ENCODE measurements at regions not wholly inside any gene's neighbourhood (a gene's known extent, or its start where the extent isn't known, plus 50 kb on each side); places are given as distances from the start of the nearest gene placed in this dataset.
"Not testable (repeated sequence)": the region's sequence is repeated elsewhere in the genome, so short reads cannot be mapped to it uniquely, and the experiment has no call there.

DNA sequence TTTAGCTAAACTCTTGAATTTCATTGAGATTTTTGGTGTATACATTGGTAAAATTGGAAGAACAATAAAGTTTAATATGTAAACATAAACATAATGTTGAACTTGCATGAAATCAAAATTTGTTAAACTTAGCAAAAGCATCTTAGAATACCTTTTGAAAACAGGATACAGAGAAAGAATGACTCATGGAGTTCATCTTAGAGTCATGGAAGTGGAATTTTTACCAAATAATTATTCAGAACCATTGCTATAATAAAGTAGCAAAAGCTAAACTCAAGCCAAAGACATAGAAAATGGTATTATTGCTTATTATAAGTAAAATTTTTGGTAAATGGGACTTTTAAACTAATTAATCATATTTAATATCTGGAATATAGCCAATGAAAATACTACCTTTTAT, 841.6 kb upstream of the SLC39A10 start:
- DNase-seq, result no peak
- TF ChIP-seq, protein P1, sequence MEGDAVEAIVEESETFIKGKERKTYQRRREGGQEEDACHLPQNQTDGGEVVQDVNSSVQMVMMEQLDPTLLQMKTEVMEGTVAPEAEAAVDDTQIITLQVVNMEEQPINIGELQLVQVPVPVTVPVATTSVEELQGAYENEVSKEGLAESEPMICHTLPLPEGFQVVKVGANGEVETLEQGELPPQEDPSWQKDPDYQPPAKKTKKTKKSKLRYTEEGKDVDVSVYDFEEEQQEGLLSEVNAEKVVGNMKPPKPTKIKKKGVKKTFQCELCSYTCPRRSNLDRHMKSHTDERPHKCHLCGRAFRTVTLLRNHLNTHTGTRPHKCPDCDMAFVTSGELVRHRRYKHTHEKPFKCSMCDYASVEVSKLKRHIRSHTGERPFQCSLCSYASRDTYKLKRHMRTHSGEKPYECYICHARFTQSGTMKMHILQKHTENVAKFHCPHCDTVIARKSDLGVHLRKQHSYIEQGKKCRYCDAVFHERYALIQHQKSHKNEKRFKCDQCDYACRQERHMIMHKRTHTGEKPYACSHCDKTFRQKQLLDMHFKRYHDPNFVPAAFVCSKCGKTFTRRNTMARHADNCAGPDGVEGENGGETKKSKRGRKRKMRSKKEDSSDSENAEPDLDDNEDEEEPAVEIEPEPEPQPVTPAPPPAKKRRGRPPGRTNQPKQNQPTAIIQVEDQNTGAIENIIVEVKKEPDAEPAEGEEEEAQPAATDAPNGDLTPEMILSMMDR (IDR thresholded peaks at IDR 0.05), result no peak
- TF ChIP-seq POLR2A (IDR thresholded peaks at IDR 0.05), result no peak
- Histone ChIP-seq H3K27me3 (no peaks in the 10 kb centered on the region), H3K9me3 (peaks cover 3% of the 10 kb centered on the region), H3K27ac (no peak overlapping the region), H3K4me1 (no peaks in the 10 kb centered on the region), H3K4me3 (replicated peaks in 1 of 3) (no peak overlapping the region), H3K36me3 (no peaks in the 10 kb centered on the region)
- intact Hi-C loops (cut with DNase I), result no loop called here

- Histone ChIP-seq H3K4me1 (no peaks in the 10 kb centered on the region), H3K4me3 (replicated peaks in 1 of 3) (no peak overlapping the region), H3K9me3 (no peaks in the 10 kb centered on the region), H3K36me3 (no peaks in the 10 kb centered on the region), H3K27ac (no peak overlapping the region), H3K27me3 (no peaks in the 10 kb centered on the region)
- intact Hi-C loops (cut with DNase I), result no loop called here
- TF ChIP-seq, protein P1 (IDR thresholded peaks at IDR 0.05), result no peak
- no peak for TF ChIP-seq POLR2A (IDR thresholded peaks at IDR 0.05)
- no peak for DNase-seq
- WGBS, 2 donors, result 65 to 70% methylated on average over 1 of the region's 1 CpG
These were observed 854.4 kb upstream of the SLC39A10 start for GRCh38 chr2:194802589-194802988.

- H3K27me3 ChIP-seq; DNase-seq; H3K27ac ChIP-seq; H3K4me3 ChIP-seq (replicated peaks in 1 of 3); H3K36me3 ChIP-seq; H3K4me1 ChIP-seq; H3K9me3 ChIP-seq; intact Hi-C loops (cut with DNase I): not testable (repeated sequence)
- 88 to 91% methylated on average over 2 of the region's 2 CpGs for WGBS, 2 donors
These were observed 870.0 kb upstream of the SLC39A10 start for GRCh38 chr2:194787071-194787470.

GRCh38 chr2:194771394-194771793, 885.6 kb upstream of the SLC39A10 start:
- 85 to 91% methylated on average over 2 of the region's 2 CpGs for WGBS, 2 donors
- intact Hi-C loops (cut with DNase I); H3K4me1 ChIP-seq; H3K4me3 ChIP-seq (replicated peaks in 1 of 3); DNase-seq; H3K27ac ChIP-seq; H3K9me3 ChIP-seq; H3K27me3 ChIP-seq; H3K36me3 ChIP-seq: not testable (repeated sequence)

GRCh38 chr2:194769030-194769429, 888.0 kb upstream of the SLC39A10 start:
- H3K27ac ChIP-seq, result no peak overlapping the region
- TF ChIP-seq, protein P1 (IDR thresholded peaks at IDR 0.05), result no peak
- TF ChIP-seq POLR2A (IDR thresholded peaks at IDR 0.05), result no peak
- no peaks in the 10 kb centered on the region for H3K36me3 ChIP-seq
- no peaks in the 10 kb centered on the region for H3K4me1 ChIP-seq
- H3K4me3 ChIP-seq (replicated peaks in 1 of 3), result no peak overlapping the region
- no peaks in the 10 kb centered on the region for H3K9me3 ChIP-seq
- no peaks in the 10 kb centered on the region for H3K27me3 ChIP-seq
- no peak for DNase-seq
- intact Hi-C loops (cut with DNase I), result no loop called here

GRCh38 chr2:194765723-194766122, 891.3 kb upstream of the SLC39A10 start:
- no peaks in the 10 kb centered on the region for H3K9me3 ChIP-seq
- 49 to 55% methylated on average over 3 of the region's 3 CpGs for WGBS, 2 donors
- no peak overlapping the region for H3K27ac ChIP-seq
- intact Hi-C loops (cut with DNase I), result no loop called here
- H3K27me3 ChIP-seq, result no peaks in the 10 kb centered on the region
- H3K4me3 ChIP-seq (replicated peaks in 1 of 3), result no peak overlapping the region
- no peaks in the 10 kb centered on the region for H3K36me3 ChIP-seq
- DNase-seq, result no peak
- H3K4me1 ChIP-seq, result no peaks in the 10 kb centered on the region
- no peak for TF ChIP-seq POLR2A (IDR thresholded peaks at IDR 0.05)
- TF ChIP-seq, protein P1 (IDR thresholded peaks at IDR 0.05), result no peak
